ENCODE measurements at regions not wholly inside any gene's neighbourhood (a gene's known extent, or its start where the extent isn't known, plus 50 kb on each side); places are given as distances from the start of the nearest gene placed in this dataset.

GRCh38 chr15:91694131-91694830 lies 159.2 kb upstream of the SLCO3A1 start:
- ATAC-seq (no peak), DNase-seq (no peak)
- no peak overlapping the region for H3K27ac Mint-ChIP-seq
- H3K9me3 Mint-ChIP-seq: no peaks in the 10 kb centered on the region
- H3K27me3 Mint-ChIP-seq: peaks cover 0 to 2% (median 0%) of the 10 kb centered on the region in 5 donors
- POLR2A ChIA-PET: no interaction called here
- H3K36me3 Mint-ChIP-seq: no peaks in the 10 kb centered on the region
- no peaks in the 10 kb centered on the region for H3K4me1 Mint-ChIP-seq
- no peak overlapping the region for H3K4me3 Mint-ChIP-seq

DNA sequence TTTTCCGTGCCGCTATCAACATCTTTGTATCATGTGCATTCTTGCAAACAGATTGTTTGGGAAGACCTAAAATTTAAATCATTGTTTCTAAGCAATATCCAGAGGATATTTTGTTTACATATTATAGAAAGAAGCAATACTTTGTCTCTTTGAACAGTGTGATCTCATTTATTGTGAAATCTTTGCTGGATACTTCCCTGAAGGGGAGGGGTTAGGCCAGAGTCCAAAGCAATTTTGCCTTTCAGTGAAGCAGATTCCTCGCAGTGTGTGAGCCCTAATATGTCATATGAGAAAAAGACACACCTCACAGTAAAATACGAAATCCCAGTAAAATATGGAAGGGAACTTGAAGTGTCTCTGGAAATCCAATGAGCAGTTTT lies 158.7 kb upstream of the SLCO3A1 start:
- no peak for DNase-seq
- H3K27me3 Mint-ChIP-seq: peaks cover 0 to 7% (median 0%) of the 10 kb centered on the region in 5 donors
- no peaks in the 10 kb centered on the region for H3K36me3 Mint-ChIP-seq
- no peak overlapping the region for H3K4me3 Mint-ChIP-seq
- no peaks in the 10 kb centered on the region for H3K4me1 Mint-ChIP-seq
- no peak overlapping the region for H3K27ac Mint-ChIP-seq
- POLR2A ChIA-PET: no interaction called here
- ATAC-seq: no peak
- H3K9me3 Mint-ChIP-seq: no peaks in the 10 kb centered on the region

- Mint-ChIP-seq H3K9me3 (no peaks in the 10 kb centered on the region), H3K4me1 (no peaks in the 10 kb centered on the region), H3K27ac (no peak overlapping the region), H3K4me3 (no peak overlapping the region), H3K27me3 (peaks cover 0 to 16% (median 1%) of the 10 kb centered on the region in 5 donors), H3K36me3 (no peaks in the 10 kb centered on the region)
- ATAC-seq (no peak), DNase-seq (no peak)
- POLR2A ChIA-PET: interaction anchor here (0.6 kb wide), 1 partner anchor 73 kb away, joined by 5 read pairs; no protein-coding TSS in a partner anchor
Observed at GRCh38 chr15:91695799-91696198, 157.7 kb upstream of the SLCO3A1 start.

DNA sequence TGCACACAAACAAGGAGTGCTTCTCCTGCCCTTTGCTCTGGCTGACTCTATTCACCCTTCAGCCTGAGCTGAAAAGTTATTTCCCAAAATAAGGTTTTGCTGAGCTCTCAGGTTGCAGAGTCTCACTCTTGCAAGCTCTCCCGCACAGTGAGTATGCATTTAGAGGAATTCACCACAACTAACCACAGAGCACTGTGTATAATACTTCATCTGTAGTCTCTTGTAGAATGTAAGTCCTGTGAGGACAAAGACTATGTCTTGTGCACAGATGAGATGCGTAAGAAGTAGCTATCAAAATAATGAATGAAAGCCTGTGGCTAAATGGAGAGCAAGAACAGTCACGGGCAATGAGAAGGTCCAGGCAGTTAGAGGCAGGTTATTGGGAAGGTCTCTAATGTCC lies 156.5 kb upstream of the SLCO3A1 start:
- Mint-ChIP-seq H3K9me3 (no peaks in the 10 kb centered on the region), H3K4me1 (no peaks in the 10 kb centered on the region), H3K4me3 (no peak overlapping the region), H3K27me3 (peaks cover 0 to 24% (median 8%) of the 10 kb centered on the region in 5 donors), H3K27ac (no peak overlapping the region), H3K36me3 (no peaks in the 10 kb centered on the region)
- ATAC-seq (no peak), DNase-seq (no peak)
- POLR2A ChIA-PET: no interaction called here

DNA sequence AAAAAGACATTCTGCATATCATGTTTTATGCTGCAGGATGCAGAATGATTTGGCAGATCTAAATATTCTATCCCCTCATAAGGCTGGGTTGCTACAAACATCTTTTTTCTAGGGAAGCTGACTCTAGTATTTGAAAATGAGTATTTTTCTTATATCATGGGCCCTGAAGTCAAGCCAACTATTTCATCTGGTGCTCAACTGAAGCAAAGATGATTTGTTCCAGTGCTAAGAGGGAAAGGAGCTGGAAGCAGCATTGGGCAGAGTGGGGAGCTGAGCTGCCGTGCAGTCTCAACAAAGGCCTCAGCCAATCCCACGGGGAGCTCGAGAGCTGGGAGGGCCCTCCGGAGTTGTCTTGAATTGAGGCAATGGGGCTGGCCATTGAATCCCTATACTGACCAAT lies 155.3 kb upstream of the SLCO3A1 start:
- no peaks in the 10 kb centered on the region for H3K36me3 Mint-ChIP-seq
- H3K27me3 Mint-ChIP-seq: peaks cover 0 to 24% (median 10%) of the 10 kb centered on the region in 5 donors
- DNase-seq: no peak
- POLR2A ChIA-PET: no interaction called here
- no peak overlapping the region for H3K27ac Mint-ChIP-seq
- H3K4me1 Mint-ChIP-seq: no peaks in the 10 kb centered on the region
- ATAC-seq: no peak
- H3K4me3 Mint-ChIP-seq: no peak overlapping the region
- no peaks in the 10 kb centered on the region for H3K9me3 Mint-ChIP-seq

GRCh38 chr15:91699741-91700140 lies 153.8 kb upstream of the SLCO3A1 start:
- no peak for DNase-seq
- no peak for ATAC-seq

DNA sequence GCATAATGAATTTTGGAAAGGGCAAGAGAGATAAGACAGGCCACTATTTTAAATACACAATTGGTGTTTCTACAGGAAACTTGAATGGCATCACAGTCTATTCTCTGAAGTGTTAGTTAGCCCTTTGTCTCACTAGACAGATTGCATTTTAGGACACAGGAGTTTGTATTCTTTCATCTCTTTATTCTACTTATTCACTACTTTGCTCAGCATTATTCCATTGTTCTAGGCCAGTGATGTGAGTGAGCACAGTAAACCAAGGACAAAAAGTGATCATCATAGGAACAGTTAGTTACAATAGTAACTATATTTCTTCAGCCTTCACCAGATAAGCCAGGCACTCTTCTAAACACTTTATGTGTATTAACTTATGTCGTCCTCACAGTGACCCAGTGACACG lies 150.2 kb upstream of the SLCO3A1 start:
- no peak overlapping the region for H3K27ac Mint-ChIP-seq
- H3K9me3 Mint-ChIP-seq: no peaks in the 10 kb centered on the region
- H3K4me1 Mint-ChIP-seq: peaks cover 8 to 17% (median 14%) of the 10 kb centered on the region in 4 donors
- no peak overlapping the region for H3K4me3 Mint-ChIP-seq
- no peak for ATAC-seq
- POLR2A ChIA-PET: no interaction called here
- DNase-seq: no peak
- peaks cover 0 to 24% (median 10%) of the 10 kb centered on the region in 5 donors for H3K27me3 Mint-ChIP-seq
- no peaks in the 10 kb centered on the region for H3K36me3 Mint-ChIP-seq

More at GRCh38 chr15:91699741-91700140, 153.8 kb upstream of the SLCO3A1 start:
- Mint-ChIP-seq H3K27me3 (peaks cover 0 to 24% (median 10%) of the 10 kb centered on the region in 5 donors), H3K9me3 (no peaks in the 10 kb centered on the region), H3K27ac (no peak overlapping the region), H3K4me3 (no peak overlapping the region), H3K4me1 (no peaks in the 10 kb centered on the region), H3K36me3 (no peaks in the 10 kb centered on the region)
- POLR2A ChIA-PET: no interaction called here

- no peak for ATAC-seq
- Mint-ChIP-seq H3K4me1 (peaks cover 8 to 17% (median 14%) of the 10 kb centered on the region in 4 donors), H3K27ac (no peak overlapping the region), H3K27me3 (peaks cover 0 to 21% (median 10%) of the 10 kb centered on the region in 5 donors), H3K4me3 (no peak overlapping the region), H3K36me3 (no peaks in the 10 kb centered on the region), H3K9me3 (no peaks in the 10 kb centered on the region)
- no peak for DNase-seq
- POLR2A ChIA-PET: no interaction called here
Observed at GRCh38 chr15:91704343-91704742, 149.2 kb upstream of the SLCO3A1 start.

DNA sequence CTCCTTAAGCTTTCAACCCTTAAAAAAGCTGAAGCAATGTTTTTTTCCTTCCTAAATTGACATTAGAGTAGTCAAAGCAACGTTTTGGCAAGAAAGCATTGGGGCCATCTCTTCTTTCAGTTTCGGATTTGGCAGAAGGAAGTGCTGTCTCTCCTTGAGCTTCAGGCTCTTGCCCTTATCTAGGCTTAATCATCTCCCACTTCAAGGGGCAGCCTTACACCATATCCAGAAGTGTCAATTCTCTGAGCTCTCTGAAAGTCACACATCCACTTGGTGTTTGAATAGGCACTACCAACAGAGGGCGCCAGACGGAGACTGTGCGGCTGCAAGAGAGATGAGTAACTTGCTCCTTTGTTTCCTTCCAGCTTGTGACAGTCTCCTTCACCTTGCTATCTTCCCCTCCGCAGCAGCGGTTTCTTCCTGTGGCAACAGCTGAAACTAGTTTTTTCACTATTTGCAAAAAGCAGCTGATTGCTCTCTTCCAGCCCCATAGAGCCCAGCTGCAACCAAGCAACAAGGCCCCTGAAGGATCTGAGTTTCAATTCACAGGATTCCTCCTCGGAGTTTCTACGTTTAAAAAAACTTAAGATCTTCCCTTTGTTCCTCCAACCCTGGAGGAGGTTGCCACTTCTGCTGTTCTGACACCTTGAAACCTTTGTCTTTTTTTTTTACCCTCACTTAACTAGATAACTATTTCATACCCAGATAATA lies 147.0 kb upstream of the SLCO3A1 start:
- Mint-ChIP-seq H3K9me3 (no peaks in the 10 kb centered on the region), H3K4me1 (peaks cover 8 to 17% (median 14%) of the 10 kb centered on the region in 4 donors), H3K27ac (peak overlapping the region in 9 of 10 donors; percentile 33 to 90 (median 64)), H3K4me3 (peak overlapping the region; percentile 16 to 73 (median 60)), H3K27me3 (peaks cover 0 to 9% (median 3%) of the 10 kb centered on the region in 5 donors), H3K36me3 (no peaks in the 10 kb centered on the region)
- POLR2A ChIA-PET: interaction anchor here (1.2 kb wide), 1 partner anchor 235 kb away, joined by 3 read pairs; no protein-coding TSS in a partner anchor
- DNase-seq (peak; percentile 53 to 86 (median 70)), ATAC-seq (peak; percentile 88 to 98)

DNA sequence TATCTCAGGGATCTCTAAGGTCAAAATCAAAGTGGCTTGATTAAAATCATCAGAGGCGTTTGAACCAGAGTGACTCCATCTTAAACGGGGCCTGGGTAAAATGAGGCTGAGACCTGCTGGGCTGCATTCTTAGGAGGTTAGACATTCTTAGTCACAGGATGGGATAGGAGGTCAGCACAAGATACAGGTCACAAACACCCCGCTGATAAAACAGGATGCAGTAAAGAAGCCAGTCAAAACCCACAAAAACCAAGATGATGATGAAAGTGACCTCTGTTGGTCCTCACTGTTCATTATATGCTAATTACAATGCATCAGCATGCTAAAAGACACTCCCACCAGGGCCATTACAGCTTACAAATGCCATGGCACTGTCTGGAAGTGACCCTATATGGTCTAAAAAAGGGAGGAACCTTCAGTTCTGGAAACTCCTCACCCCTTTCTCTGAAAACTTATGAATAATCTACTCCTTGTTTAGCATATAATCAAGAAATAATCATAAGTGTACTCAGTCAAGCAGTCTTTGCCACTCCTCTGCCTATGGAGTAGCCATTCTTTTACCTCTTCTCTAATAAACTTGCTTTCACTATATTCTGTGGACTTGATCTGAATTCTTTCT lies 143.3 kb upstream of the SLCO3A1 start:
- no peaks in the 10 kb centered on the region for H3K9me3 Mint-ChIP-seq
- no peak overlapping the region for H3K4me3 Mint-ChIP-seq
- H3K4me1 Mint-ChIP-seq: peaks cover 8 to 17% (median 14%) of the 10 kb centered on the region in 4 donors
- peaks cover 0 to 16% (median 3%) of the 10 kb centered on the region in 5 donors for H3K27me3 Mint-ChIP-seq
- POLR2A ChIA-PET: no interaction called here
- H3K36me3 Mint-ChIP-seq: no peaks in the 10 kb centered on the region
- ATAC-seq (no peak), DNase-seq (no peak)
- H3K27ac Mint-ChIP-seq: no peak overlapping the region

DNA sequence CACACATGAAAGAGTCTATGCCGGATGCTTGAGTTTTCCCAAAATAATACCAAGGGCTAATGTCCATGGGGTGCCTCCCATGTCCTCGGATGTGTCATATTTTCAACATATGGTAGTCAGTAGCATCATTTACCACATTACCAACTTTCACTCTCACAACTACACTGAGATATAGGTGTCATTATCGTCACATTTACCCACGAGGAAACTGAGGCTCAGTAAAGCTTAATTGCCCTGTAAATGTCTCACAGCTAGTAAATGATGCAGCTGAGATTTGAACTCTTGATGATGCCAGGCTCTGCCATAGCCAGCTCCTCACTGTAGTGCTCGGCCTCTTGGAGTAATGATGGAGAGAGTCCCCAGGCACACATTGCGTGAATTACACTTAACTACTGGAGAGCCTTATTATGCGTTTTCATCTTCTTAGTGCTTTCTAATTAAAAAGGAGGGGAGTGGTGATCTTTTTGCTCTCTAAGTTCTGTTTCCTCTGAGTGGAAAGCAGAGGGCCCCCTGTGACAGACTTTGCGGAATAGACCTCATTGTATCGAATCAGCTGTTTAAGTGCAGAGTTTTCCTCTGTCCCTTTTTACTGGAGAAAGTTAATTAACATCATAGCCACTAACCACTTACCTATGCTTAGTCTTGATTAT lies 142.0 kb upstream of the SLCO3A1 start:
- no peaks in the 10 kb centered on the region for H3K36me3 Mint-ChIP-seq
- POLR2A ChIA-PET: no interaction called here
- no peak overlapping the region for H3K27ac Mint-ChIP-seq
- H3K9me3 Mint-ChIP-seq: no peaks in the 10 kb centered on the region
- no peak for ATAC-seq
- H3K27me3 Mint-ChIP-seq: peaks cover 0 to 22% (median 5%) of the 10 kb centered on the region in 5 donors
- no peak overlapping the region for H3K4me3 Mint-ChIP-seq
- peaks cover 1 to 4% (median 2%) of the 10 kb centered on the region in 4 donors for H3K4me1 Mint-ChIP-seq
- no peak for DNase-seq

- H3K36me3 Mint-ChIP-seq: no peaks in the 10 kb centered on the region
- H3K4me1 Mint-ChIP-seq: no peaks in the 10 kb centered on the region
- DNase-seq (no peak), ATAC-seq (no peak)
- no peak overlapping the region for H3K4me3 Mint-ChIP-seq
- no peak overlapping the region for H3K27ac Mint-ChIP-seq
- H3K9me3 Mint-ChIP-seq: no peaks in the 10 kb centered on the region
- POLR2A ChIA-PET: no interaction called here
- H3K27me3 Mint-ChIP-seq: peaks cover 0 to 24% (median 5%) of the 10 kb centered on the region in 5 donors
Observed at GRCh38 chr15:91712286-91712685, 141.2 kb upstream of the SLCO3A1 start.

DNA sequence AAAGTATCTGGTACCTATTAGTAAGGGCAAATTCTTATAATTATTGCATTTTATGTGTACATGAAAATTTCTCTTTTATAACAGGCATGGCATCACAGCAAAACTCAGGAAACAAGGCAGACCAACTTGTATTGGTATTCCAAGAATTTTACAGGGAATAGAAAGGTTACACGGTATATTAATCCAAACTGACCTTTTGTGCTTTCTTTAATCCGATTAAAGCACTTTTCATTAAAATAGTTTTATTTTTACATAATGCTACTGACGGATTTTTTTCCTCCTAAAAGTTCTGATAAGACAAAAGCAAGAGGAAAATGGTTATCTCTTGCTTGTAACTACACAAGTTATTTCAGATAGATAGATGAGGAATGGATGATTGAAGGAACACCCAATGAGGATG lies 137.0 kb upstream of the SLCO3A1 start:
- POLR2A ChIA-PET: no interaction called here
- no peak overlapping the region for H3K27ac Mint-ChIP-seq
- H3K27me3 Mint-ChIP-seq: peaks cover 8 to 35% (median 16%) of the 10 kb centered on the region in 5 donors
- no peak overlapping the region for H3K4me3 Mint-ChIP-seq
- H3K9me3 Mint-ChIP-seq: no peaks in the 10 kb centered on the region
- DNase-seq: no peak
- no peaks in the 10 kb centered on the region for H3K4me1 Mint-ChIP-seq
- no peaks in the 10 kb centered on the region for H3K36me3 Mint-ChIP-seq
- no peak for ATAC-seq
